ENCODE measurements at regions not wholly inside any gene's neighbourhood (a gene's known extent, or its start where the extent isn't known, plus 50 kb on each side); places are given as distances from the start of the nearest gene placed in this dataset.

DNA sequence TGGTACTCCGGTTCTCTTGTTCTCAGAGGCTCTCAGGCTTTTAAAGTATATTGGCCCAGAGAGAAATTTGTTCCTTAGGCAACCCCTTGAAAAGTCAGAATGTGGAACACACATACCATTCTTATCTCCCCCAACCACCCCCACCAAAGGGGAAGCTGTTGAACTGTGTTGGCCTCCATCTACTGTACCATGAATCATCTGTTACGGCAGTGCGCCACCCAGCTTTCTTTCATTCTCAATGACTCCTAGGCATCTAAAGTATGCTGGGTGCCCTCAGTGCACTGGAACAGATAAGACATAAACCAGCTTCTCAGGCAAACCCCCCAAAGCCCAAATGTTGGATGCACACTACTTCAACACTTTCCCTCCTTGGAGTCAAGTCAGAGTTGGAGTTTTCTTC lies 696.2 kb upstream of the TENM4 start:
- H3K36me3 ChIP-seq: no peaks in the 10 kb centered on the region
- 56 to 88% (median 76%) methylated on average over 3 of the region's 3 CpGs for WGBS, 3 donors
- no peak overlapping the region for H3K27ac ChIP-seq
- H3K4me1 ChIP-seq (ENCODE audit: insufficient read depth): no peaks in the 10 kb centered on the region
- no peaks in the 10 kb centered on the region for H3K27me3 ChIP-seq
- intact Hi-C loops (cut with DNase I): no loop called here
- DNase-seq: no peak
- no peaks in the 10 kb centered on the region for H3K9me3 ChIP-seq
- no peak for TF ChIP-seq EP300 (IDR thresholded peaks at IDR 0.05)
- TF ChIP-seq, protein P1, sequence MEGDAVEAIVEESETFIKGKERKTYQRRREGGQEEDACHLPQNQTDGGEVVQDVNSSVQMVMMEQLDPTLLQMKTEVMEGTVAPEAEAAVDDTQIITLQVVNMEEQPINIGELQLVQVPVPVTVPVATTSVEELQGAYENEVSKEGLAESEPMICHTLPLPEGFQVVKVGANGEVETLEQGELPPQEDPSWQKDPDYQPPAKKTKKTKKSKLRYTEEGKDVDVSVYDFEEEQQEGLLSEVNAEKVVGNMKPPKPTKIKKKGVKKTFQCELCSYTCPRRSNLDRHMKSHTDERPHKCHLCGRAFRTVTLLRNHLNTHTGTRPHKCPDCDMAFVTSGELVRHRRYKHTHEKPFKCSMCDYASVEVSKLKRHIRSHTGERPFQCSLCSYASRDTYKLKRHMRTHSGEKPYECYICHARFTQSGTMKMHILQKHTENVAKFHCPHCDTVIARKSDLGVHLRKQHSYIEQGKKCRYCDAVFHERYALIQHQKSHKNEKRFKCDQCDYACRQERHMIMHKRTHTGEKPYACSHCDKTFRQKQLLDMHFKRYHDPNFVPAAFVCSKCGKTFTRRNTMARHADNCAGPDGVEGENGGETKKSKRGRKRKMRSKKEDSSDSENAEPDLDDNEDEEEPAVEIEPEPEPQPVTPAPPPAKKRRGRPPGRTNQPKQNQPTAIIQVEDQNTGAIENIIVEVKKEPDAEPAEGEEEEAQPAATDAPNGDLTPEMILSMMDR (IDR thresholded peaks at IDR 0.05): no peak
- TF ChIP-seq POLR2A (IDR thresholded peaks at IDR 0.05): no peak
- H3K4me3 ChIP-seq: no peak overlapping the region

DNA sequence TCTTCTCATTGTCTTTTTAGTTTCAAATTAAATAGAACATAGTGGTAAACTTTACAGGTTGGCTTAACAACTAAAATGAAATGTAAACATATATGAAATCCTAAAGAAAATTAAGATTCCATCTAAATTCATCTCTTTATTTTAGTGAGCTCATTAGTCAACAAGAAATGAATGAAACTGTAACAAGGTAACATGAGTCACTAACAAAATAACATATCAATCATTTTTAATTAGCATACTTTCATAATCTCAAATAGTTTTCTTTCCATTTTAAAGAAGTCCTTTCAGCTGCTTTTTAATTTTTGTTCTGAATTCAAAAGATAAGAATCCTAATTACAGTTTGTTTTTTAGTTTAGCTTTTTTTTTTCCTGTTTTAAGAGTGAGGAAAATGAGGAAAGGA lies 688.6 kb upstream of the TENM4 start:
- H3K27me3 ChIP-seq: no peaks in the 10 kb centered on the region
- TF ChIP-seq, protein P1 (IDR thresholded peaks at IDR 0.05): no peak
- TF ChIP-seq EP300 (IDR thresholded peaks at IDR 0.05) (no peak), POLR2A (IDR thresholded peaks at IDR 0.05) (no peak)
- H3K4me1 ChIP-seq (ENCODE audit: insufficient read depth): no peaks in the 10 kb centered on the region
- no peak overlapping the region for H3K27ac ChIP-seq
- H3K4me3 ChIP-seq: no peak overlapping the region
- no peaks in the 10 kb centered on the region for H3K9me3 ChIP-seq
- no peaks in the 10 kb centered on the region for H3K36me3 ChIP-seq
- intact Hi-C loops (cut with DNase I): loop anchor here in 1 of 4 donors (5.0 kb wide), 1 partner anchor 142 kb away; no protein-coding TSS in a partner anchor
- DNase-seq: no peak

DNA sequence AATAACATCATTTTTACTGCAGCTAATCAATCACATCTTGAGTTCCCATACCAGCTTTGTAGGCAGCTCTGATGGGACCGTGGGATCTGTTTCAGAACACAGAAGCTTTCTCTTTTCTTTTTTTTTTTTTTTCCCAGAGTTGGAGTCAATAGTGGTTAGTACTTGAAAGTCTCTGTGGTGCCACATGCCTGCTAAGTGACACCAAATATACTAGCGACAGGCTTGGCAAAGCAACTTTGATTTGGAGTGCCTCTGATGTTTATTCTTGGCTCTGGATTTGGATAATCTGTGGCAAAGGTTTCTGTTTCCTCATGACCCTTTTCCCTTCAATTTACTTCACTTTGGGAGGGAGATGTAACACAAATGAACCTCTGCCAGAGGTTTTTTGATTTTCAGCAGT lies 681.4 kb upstream of the TENM4 start:
- H3K36me3 ChIP-seq: no peaks in the 10 kb centered on the region

DNA sequence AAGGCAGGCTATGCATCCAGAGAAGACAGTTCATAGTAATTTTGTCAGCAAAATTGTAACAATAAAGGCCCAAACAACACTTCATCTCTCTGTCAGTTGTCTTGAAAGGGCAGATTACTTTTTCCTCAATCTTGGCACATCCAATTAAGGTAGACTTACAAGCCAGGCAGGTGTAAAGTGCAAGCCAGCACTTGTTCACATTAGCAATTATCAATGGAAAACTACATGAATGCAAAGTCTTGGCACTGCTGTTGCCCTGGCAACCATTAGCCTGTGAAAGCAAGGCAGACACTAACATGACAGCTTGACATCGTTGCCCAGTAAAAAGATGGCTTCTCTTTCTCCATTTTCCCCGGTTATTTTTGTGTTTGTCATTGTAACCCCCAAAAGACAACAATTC lies 677.2 kb upstream of the TENM4 start:
- no peaks in the 10 kb centered on the region for H3K36me3 ChIP-seq
- no peaks in the 10 kb centered on the region for H3K27me3 ChIP-seq
- TF ChIP-seq EP300 (IDR thresholded peaks at IDR 0.05) (no peak), POLR2A (IDR thresholded peaks at IDR 0.05) (no peak)
- TF ChIP-seq, protein P1 (IDR thresholded peaks at IDR 0.05): no peak
- no peaks in the 10 kb centered on the region for H3K4me1 ChIP-seq (ENCODE audit: insufficient read depth)
- 90% methylated on average over 2 of the region's 2 CpGs for WGBS, 3 donors
- no peak for DNase-seq
- no peak overlapping the region for H3K27ac ChIP-seq
- no peaks in the 10 kb centered on the region for H3K9me3 ChIP-seq
- no peak overlapping the region for H3K4me3 ChIP-seq
- intact Hi-C loops (cut with DNase I): no loop called here

More for the DNA sequence above, 681.4 kb upstream of the TENM4 start:
- Histone ChIP-seq H3K27me3 (no peaks in the 10 kb centered on the region), H3K4me3 (no peak overlapping the region), H3K4me1 (ENCODE audit: insufficient read depth) (no peaks in the 10 kb centered on the region), H3K27ac (no peak overlapping the region), H3K9me3 (no peaks in the 10 kb centered on the region)
- intact Hi-C loops (cut with DNase I): no loop called here
- DNase-seq: no peak
- 35 to 53% (median 37%) methylated on average over 2 of the region's 2 CpGs for WGBS, 3 donors
- TF ChIP-seq POLR2A (IDR thresholded peaks at IDR 0.05) (no peak), EP300 (IDR thresholded peaks at IDR 0.05) (no peak)
- TF ChIP-seq, protein P1 (IDR thresholded peaks at IDR 0.05): no peak

DNA sequence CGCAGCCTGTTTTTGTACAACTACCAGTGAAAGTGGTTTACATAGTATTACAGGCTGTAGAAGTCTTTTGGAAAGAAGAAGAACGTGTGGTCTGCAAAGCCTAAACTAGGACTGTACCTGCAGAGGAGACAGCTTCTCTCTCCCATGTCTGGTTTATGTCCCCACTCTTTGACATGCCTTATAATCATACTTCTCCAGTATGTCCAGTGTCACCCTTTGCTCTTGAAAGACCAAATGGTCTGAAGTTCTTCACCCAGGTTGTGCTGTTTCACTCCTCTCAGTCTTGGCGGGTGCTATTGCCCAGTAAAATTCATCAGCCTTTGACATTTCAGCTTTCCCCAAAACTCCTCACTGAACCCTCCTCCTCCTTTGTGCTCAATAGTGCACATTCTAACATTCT lies 676.0 kb upstream of the TENM4 start:
- no peaks in the 10 kb centered on the region for H3K9me3 ChIP-seq
- WGBS, 3 donors: 80 to 84% (median 84%) methylated on average over 3 of the region's 3 CpGs
- H3K27me3 ChIP-seq: no peaks in the 10 kb centered on the region
- DNase-seq: no peak
- no peak overlapping the region for H3K4me3 ChIP-seq
- H3K4me1 ChIP-seq (ENCODE audit: insufficient read depth): no peaks in the 10 kb centered on the region
- intact Hi-C loops (cut with DNase I): no loop called here
- TF ChIP-seq, protein P1 (IDR thresholded peaks at IDR 0.05): no peak
- TF ChIP-seq POLR2A (IDR thresholded peaks at IDR 0.05) (no peak), EP300 (IDR thresholded peaks at IDR 0.05) (no peak)
- H3K27ac ChIP-seq: no peak overlapping the region
- no peaks in the 10 kb centered on the region for H3K36me3 ChIP-seq
